ENCODE measurements at regions not wholly inside any gene's neighbourhood (a gene's known extent, or its start where the extent isn't known, plus 50 kb on each side); places are given as distances from the start of the nearest gene placed in this dataset.

DNA sequence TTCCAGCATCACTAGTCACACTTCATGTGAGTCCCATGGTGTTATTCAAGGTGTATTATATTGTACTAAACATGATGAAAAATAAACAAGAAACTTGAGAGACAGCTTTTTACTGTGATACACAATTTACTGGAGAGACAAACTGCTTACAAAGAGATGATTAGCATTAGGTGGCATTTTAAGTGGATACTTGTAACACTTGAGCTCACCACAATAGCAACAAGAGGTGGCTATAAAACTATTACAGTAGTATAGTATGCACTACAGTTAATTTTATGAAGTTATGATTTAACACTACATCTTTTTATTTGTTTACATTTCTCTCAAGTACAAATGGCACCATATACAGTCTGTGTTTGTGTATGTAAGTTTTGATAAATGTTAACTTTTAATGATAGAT is 246.6 kb downstream of the PARM1 start:
- Histone ChIP-seq H3K9ac (ENCODE audit: low read length) (no peak overlapping the region), H3K27me3 (replicated peaks in 1 of 4; ENCODE audit: control extremely low read depth in 1 of 4, control insufficient read depth in 3 of 4, insufficient read depth in 4 of 4, low read length in 3 of 4) (no peaks in the 10 kb centered on the region), H3K4me1 (ENCODE audit: control insufficient read depth in 2 of 2, insufficient read depth in 2 of 2, low read length in 2 of 2) (peaks cover 13 to 15% of the 10 kb centered on the region in 2 donors), H3K9me3 (ENCODE audit: control extremely low read depth in 1 of 3, control insufficient read depth in 2 of 3, insufficient read depth in 1 of 3, low read length in 2 of 3) (no peaks in the 10 kb centered on the region), H2AFZ (ENCODE audit: insufficient read depth, low read depth, low read length, poor library complexity, severe bottlenecking) (no peak overlapping the region), H4K20me1 (ENCODE audit: control insufficient read depth, insufficient read depth, low read length, poor library complexity, severe bottlenecking) (no peaks in the 10 kb centered on the region), H3K27ac (ENCODE audit: low read length in 2 of 2) (no peak overlapping the region), H3K36me3 (replicated peaks in 1 of 2; ENCODE audit: control extremely low read depth in 1 of 2, control insufficient read depth in 1 of 2, extremely low read depth in 1 of 2, insufficient read depth in 2 of 2, low read length in 1 of 2) (no peaks in the 10 kb centered on the region), H3K4me2 (replicated peaks; ENCODE audit: low read depth, low read length, poor library complexity, severe bottlenecking) (no peak overlapping the region), H3K79me2 (ENCODE audit: control insufficient read depth, insufficient read depth, low read length) (no peaks in the 10 kb centered on the region), H3K4me3 (ENCODE audit: control extremely low read depth in 1 of 5, extremely low read depth in 1 of 5, insufficient read depth in 1 of 5, low read depth in 2 of 5, low read length in 4 of 5) (no peak overlapping the region)
- intact Hi-C loops (cut with micrococcal nuclease) = no loop called here
- peaks cover 9% of the 10 kb centered on the region for H3K27me3 Mint-ChIP-seq
- no peak for DNase-seq
- ChIA-PET POLR2A (no interaction called here), CTCF (no interaction called here)
- TF ChIP-seq, protein P1, sequence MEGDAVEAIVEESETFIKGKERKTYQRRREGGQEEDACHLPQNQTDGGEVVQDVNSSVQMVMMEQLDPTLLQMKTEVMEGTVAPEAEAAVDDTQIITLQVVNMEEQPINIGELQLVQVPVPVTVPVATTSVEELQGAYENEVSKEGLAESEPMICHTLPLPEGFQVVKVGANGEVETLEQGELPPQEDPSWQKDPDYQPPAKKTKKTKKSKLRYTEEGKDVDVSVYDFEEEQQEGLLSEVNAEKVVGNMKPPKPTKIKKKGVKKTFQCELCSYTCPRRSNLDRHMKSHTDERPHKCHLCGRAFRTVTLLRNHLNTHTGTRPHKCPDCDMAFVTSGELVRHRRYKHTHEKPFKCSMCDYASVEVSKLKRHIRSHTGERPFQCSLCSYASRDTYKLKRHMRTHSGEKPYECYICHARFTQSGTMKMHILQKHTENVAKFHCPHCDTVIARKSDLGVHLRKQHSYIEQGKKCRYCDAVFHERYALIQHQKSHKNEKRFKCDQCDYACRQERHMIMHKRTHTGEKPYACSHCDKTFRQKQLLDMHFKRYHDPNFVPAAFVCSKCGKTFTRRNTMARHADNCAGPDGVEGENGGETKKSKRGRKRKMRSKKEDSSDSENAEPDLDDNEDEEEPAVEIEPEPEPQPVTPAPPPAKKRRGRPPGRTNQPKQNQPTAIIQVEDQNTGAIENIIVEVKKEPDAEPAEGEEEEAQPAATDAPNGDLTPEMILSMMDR (IDR thresholded peaks at IDR 0.05) = no peak
- no peak for TF ChIP-seq EZH2 (IDR thresholded peaks at IDR 0.05; ENCODE audit: borderline replicate concordance, insufficient read depth, low read depth, low read length, poor library complexity, severe bottlenecking)
- H3K4me3 Mint-ChIP-seq = no peak overlapping the region
- peaks cover 17% of the 10 kb centered on the region for H3K4me1 Mint-ChIP-seq
- no peak for ATAC-seq (ENCODE audit: low read depth)
- no peak overlapping the region for H3K27ac Mint-ChIP-seq
- H3K9me3 Mint-ChIP-seq (ENCODE audit: insufficient read depth) = peaks cover 5% of the 10 kb centered on the region

DNA sequence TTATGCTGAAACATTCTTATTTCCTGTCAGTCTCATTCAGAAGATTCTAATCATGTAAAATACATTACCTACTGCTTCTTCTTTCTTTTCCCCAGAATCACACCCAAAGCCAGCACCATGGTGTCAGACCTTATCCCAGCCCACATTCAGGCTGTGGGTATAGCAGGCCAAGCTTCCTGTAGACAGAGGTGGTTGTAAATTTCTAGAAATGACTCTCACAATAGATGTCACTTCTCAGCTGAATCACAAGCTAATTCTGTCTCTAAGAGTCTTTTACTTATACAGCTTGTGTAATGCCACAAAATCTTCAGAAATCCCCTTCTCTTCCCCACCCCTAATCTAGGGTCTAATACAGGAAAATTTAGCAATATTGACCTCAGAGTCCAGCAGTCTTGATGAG is 239.6 kb downstream of the PARM1 start:
- H3K9me3 Mint-ChIP-seq (ENCODE audit: insufficient read depth) = no peaks in the 10 kb centered on the region
- no peak overlapping the region for H3K4me3 Mint-ChIP-seq
- H2AFZ ChIP-seq (ENCODE audit: insufficient read depth, low read depth, low read length, poor library complexity, severe bottlenecking) = no peak overlapping the region
- no peaks in the 10 kb centered on the region for H3K9me3 ChIP-seq (ENCODE audit: control extremely low read depth in 1 of 3, control insufficient read depth in 2 of 3, insufficient read depth in 1 of 3, low read length in 2 of 3)
- TF ChIP-seq, protein P1 (IDR thresholded peaks at IDR 0.05) = no peak
- TF ChIP-seq EZH2 (IDR thresholded peaks at IDR 0.05; ENCODE audit: borderline replicate concordance, insufficient read depth, low read depth, low read length, poor library complexity, severe bottlenecking) = no peak
- H3K4me1 Mint-ChIP-seq = peaks cover 9% of the 10 kb centered on the region
- no peak overlapping the region for H3K4me2 ChIP-seq (replicated peaks; ENCODE audit: low read depth, low read length, poor library complexity, severe bottlenecking)
- no peaks in the 10 kb centered on the region for H3K36me3 ChIP-seq (replicated peaks in 1 of 2; ENCODE audit: control extremely low read depth in 1 of 2, control insufficient read depth in 1 of 2, extremely low read depth in 1 of 2, insufficient read depth in 2 of 2, low read length in 1 of 2)
- H3K4me3 ChIP-seq (ENCODE audit: control extremely low read depth in 1 of 5, extremely low read depth in 1 of 5, insufficient read depth in 1 of 5, low read depth in 2 of 5, low read length in 4 of 5) = no peak overlapping the region
- no peak overlapping the region for H3K27ac Mint-ChIP-seq
- H3K4me1 ChIP-seq (ENCODE audit: control insufficient read depth in 2 of 2, insufficient read depth in 2 of 2, low read length in 2 of 2) = no peaks in the 10 kb centered on the region
- H3K9ac ChIP-seq (ENCODE audit: low read length) = no peak overlapping the region
- ATAC-seq (ENCODE audit: low read depth) (no peak), DNase-seq (no peak)
- H3K27ac ChIP-seq (ENCODE audit: low read length in 2 of 2) = no peak overlapping the region
- H3K27me3 ChIP-seq (replicated peaks in 1 of 4; ENCODE audit: control extremely low read depth in 1 of 4, control insufficient read depth in 3 of 4, insufficient read depth in 4 of 4, low read length in 3 of 4) = no peaks in the 10 kb centered on the region
- POLR2A ChIA-PET = no interaction called here
- no peaks in the 10 kb centered on the region for H4K20me1 ChIP-seq (ENCODE audit: control insufficient read depth, insufficient read depth, low read length, poor library complexity, severe bottlenecking)
- intact Hi-C loops (cut with micrococcal nuclease) = no loop called here
- CTCF ChIA-PET = no interaction called here
- H3K79me2 ChIP-seq (ENCODE audit: control insufficient read depth, insufficient read depth, low read length) = no peaks in the 10 kb centered on the region
- no peaks in the 10 kb centered on the region for H3K27me3 Mint-ChIP-seq
